ENCODE measurements at regions not wholly inside any gene's neighbourhood (a gene's known extent, or its start where the extent isn't known, plus 50 kb on each side); places are given as distances from the start of the nearest gene placed in this dataset.
"Not testable (repeated sequence)": the region's sequence is repeated elsewhere in the genome, so short reads cannot be mapped to it uniquely, and the experiment has no call there.

GRCh38 chr4:110850461-110851442 lies 227.9 kb upstream of the PITX2 start:
- DNase-seq, result peak; percentile 52 to 56

- DNase-seq, result no peak
Observed at GRCh38 chr4:110851989-110852388, 229.1 kb upstream of the PITX2 start.

- no peak for DNase-seq
Observed at GRCh38 chr4:110852793-110853192, 229.9 kb upstream of the PITX2 start.

GRCh38 chr4:110853242-110853641 lies 230.4 kb upstream of the PITX2 start:
- no peak for DNase-seq

- peak in 1 of 2 experiments; percentile 20 for DNase-seq
Observed at GRCh38 chr4:110854021-110854678, 231.3 kb upstream of the PITX2 start.

- DNase-seq, result no peak
Observed at GRCh38 chr4:110860125-110860524, 237.2 kb upstream of the PITX2 start.

- DNase-seq, result no peak
Observed at GRCh38 chr4:110860901-110861300, 238.0 kb upstream of the PITX2 start.

GRCh38 chr4:110865611-110866259 lies 242.9 kb upstream of the PITX2 start:
- DNase-seq, result no peak

- no peak for DNase-seq
Observed at GRCh38 chr4:110867251-110867960, 244.5 kb upstream of the PITX2 start.

GRCh38 chr4:110867981-110868720 lies 245.3 kb upstream of the PITX2 start:
- DNase-seq, result no peak

GRCh38 chr4:110869114-110869513 lies 246.2 kb upstream of the PITX2 start:
- DNase-seq, result no peak

GRCh38 chr4:110869862-110870572 lies 247.1 kb upstream of the PITX2 start:
- DNase-seq, result no peak

- not testable (repeated sequence) for DNase-seq
Observed at GRCh38 chr4:110876214-110876613, 253.3 kb upstream of the PITX2 start.

GRCh38 chr4:110876866-110877265 lies 254.0 kb upstream of the PITX2 start:
- DNase-seq, result no peak

GRCh38 chr4:110877778-110878370 lies 255.0 kb upstream of the PITX2 start:
- no peak for DNase-seq

GRCh38 chr4:110878413-110878812 lies 255.5 kb upstream of the PITX2 start:
- no peak for DNase-seq

GRCh38 chr4:110878956-110879355 lies 256.1 kb upstream of the PITX2 start:
- DNase-seq, result no peak

- DNase-seq, result no peak
Observed at GRCh38 chr4:110886270-110886669, 263.4 kb upstream of the PITX2 start.

GRCh38 chr4:110886856-110887255 lies 264.0 kb upstream of the PITX2 start:
- no peak for DNase-seq

GRCh38 chr4:110897784-110898183 lies 274.9 kb upstream of the PITX2 start:
- no peak for DNase-seq

GRCh38 chr4:110898290-110898689 lies 275.4 kb upstream of the PITX2 start:
- no peak for DNase-seq
